Raji (cell line): ENCODE measurements at regions not wholly inside any gene's neighbourhood (a gene's known extent, or its start where the extent isn't known, plus 50 kb on each side); places are given as distances from the start of the nearest gene placed in this dataset.

Experiments used
- POLR2A ChIP-seq: IDR thresholded peaks from 2 replicates; pipeline ENCODE4 v1.6.1; 2011; ENCODE audit warnings: low read depth, low read length, control low read depth; ENCODE audit not compliant: insufficient read depth

GRCh38 chr7:101680406-101681145 is 51.5 kb upstream of the MYL10 start:
- no peak for TF ChIP-seq POLR2A

GRCh38 chr7:101681170-101682007 is 52.3 kb upstream of the MYL10 start:
- no peak for TF ChIP-seq POLR2A

GRCh38 chr7:101684983-101685330 is 55.9 kb upstream of the MYL10 start:
- no peak for TF ChIP-seq POLR2A

GRCh38 chr7:101686030-101686429 is 56.9 kb upstream of the MYL10 start:
- no peak for TF ChIP-seq POLR2A

GRCh38 chr7:101687081-101687480 is 58.0 kb upstream of the MYL10 start:
- TF ChIP-seq POLR2A: no peak

- TF ChIP-seq POLR2A: no peak
Measured at GRCh38 chr7:101687791-101688182, 58.7 kb upstream of the MYL10 start.

- 0 out of 2 replicates have a peak, but pooled peaks have one; percentile 24 for TF ChIP-seq POLR2A
Measured at GRCh38 chr7:101688183-101688831, 59.2 kb upstream of the MYL10 start.

- TF ChIP-seq POLR2A: no peak
Measured at GRCh38 chr7:101688995-101689907, 60.2 kb upstream of the MYL10 start.

GRCh38 chr7:101690061-101690460 is 61.0 kb upstream of the MYL10 start:
- no peak for TF ChIP-seq POLR2A

- no peak for TF ChIP-seq POLR2A
Measured at GRCh38 chr7:101691822-101692384, 62.8 kb upstream of the MYL10 start.

- TF ChIP-seq POLR2A: no peak
Measured at GRCh38 chr7:101693498-101694091, 64.5 kb upstream of the MYL10 start.

- TF ChIP-seq POLR2A: no peak
Measured at GRCh38 chr7:101698964-101699363, 69.9 kb upstream of the MYL10 start.

GRCh38 chr7:101699399-101699798 is 70.3 kb upstream of the MYL10 start:
- no peak for TF ChIP-seq POLR2A
